22Rv1 (cell line): ENCODE measurements at regions not wholly inside any gene's neighbourhood (a gene's known extent, or its start where the extent isn't known, plus 50 kb on each side); places are given as distances from the start of the nearest gene placed in this dataset.

Experiments
- H3K27ac ChIP-seq: fragments of 450-650 bp; 2 replicates; pipeline ENCODE4 v1.5.1; 2017
- ZFX ChIP-seq: fragments of 450-650 bp; IDR thresholded peaks from 2 replicates; pipeline ENCODE4 v1.6.1; 2017; ENCODE audit warnings: antibody characterized with exemption, borderline replicate concordance
- TF ChIP-seq, protein P1 (sequence below): fragments of 450-650 bp; IDR thresholded peaks from 2 replicates; pipeline ENCODE4 v1.5.1; 2017; ENCODE audit warnings: mild to moderate bottlenecking

GRCh38 chr12:17478908-17479673, 610.9 kb downstream of the RERGL start:
- H3K27ac ChIP-seq: no peak overlapping the region
- no peak for TF ChIP-seq ZFX
- TF ChIP-seq, protein P1, sequence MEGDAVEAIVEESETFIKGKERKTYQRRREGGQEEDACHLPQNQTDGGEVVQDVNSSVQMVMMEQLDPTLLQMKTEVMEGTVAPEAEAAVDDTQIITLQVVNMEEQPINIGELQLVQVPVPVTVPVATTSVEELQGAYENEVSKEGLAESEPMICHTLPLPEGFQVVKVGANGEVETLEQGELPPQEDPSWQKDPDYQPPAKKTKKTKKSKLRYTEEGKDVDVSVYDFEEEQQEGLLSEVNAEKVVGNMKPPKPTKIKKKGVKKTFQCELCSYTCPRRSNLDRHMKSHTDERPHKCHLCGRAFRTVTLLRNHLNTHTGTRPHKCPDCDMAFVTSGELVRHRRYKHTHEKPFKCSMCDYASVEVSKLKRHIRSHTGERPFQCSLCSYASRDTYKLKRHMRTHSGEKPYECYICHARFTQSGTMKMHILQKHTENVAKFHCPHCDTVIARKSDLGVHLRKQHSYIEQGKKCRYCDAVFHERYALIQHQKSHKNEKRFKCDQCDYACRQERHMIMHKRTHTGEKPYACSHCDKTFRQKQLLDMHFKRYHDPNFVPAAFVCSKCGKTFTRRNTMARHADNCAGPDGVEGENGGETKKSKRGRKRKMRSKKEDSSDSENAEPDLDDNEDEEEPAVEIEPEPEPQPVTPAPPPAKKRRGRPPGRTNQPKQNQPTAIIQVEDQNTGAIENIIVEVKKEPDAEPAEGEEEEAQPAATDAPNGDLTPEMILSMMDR: no peak

GRCh38 chr12:17470460-17470859, 619.5 kb downstream of the RERGL start:
- H3K27ac ChIP-seq: no peak overlapping the region
- TF ChIP-seq, protein P1: no peak
- TF ChIP-seq ZFX: no peak

- no peak for TF ChIP-seq ZFX
- TF ChIP-seq, protein P1: no peak
These were observed 630.8 kb downstream of the RERGL start for GRCh38 chr12:17459214-17459613.

GRCh38 chr12:17456486-17456885, 633.5 kb downstream of the RERGL start:
- TF ChIP-seq, protein P1: no peak
- TF ChIP-seq ZFX: no peak
- no peak overlapping the region for H3K27ac ChIP-seq

More at GRCh38 chr12:17459214-17459613, 630.8 kb downstream of the RERGL start:
- no peak overlapping the region for H3K27ac ChIP-seq

GRCh38 chr12:17438141-17438540, 651.9 kb downstream of the RERGL start:
- no peak overlapping the region for H3K27ac ChIP-seq
- TF ChIP-seq, protein P1: no peak
- TF ChIP-seq ZFX: no peak

GRCh38 chr12:17416748-17417147, 673.2 kb downstream of the RERGL start:
- H3K27ac ChIP-seq: no peak overlapping the region
- TF ChIP-seq, protein P1: no peak
- no peak for TF ChIP-seq ZFX

- no peak overlapping the region for H3K27ac ChIP-seq
- no peak for TF ChIP-seq ZFX
- TF ChIP-seq, protein P1: no peak
These were observed 675.4 kb downstream of the RERGL start for GRCh38 chr12:17414596-17414995.
